Liver (tissue), 7 donors: ENCODE measurements at regions not wholly inside any gene's neighbourhood (a gene's known extent, or its start where the extent isn't known, plus 50 kb on each side); places are given as distances from the start of the nearest gene placed in this dataset.

Experiments
- DNase-seq: peaks from one replicate; pipeline ENCODE4 v3.0.0-alpha.2; 2017; ENCODE audit warnings: low spot score
- H3K27ac ChIP-seq, 2 donors: one replicate each; pipeline ENCODE4 v1.7.0; 2013; ENCODE audit warnings: inconsistent platforms in 2 of 2, low read length in 2 of 2, control low read depth in 1 of 2, low read depth in 1 of 2, mild to moderate bottlenecking in 1 of 2
- H3K27me3 ChIP-seq, 4 donors: one replicate each; pipeline versions ENCODE4 v1.6.1 to v1.7.0; 2013; ENCODE audit warnings: low read length in 3 of 4, inconsistent platforms in 1 of 4, mild to moderate bottlenecking in 1 of 4, moderate library complexity in 1 of 4; ENCODE audit not compliant: control insufficient read depth in 4 of 4, insufficient read depth in 4 of 4
- H3K36me3 ChIP-seq, 4 donors: one replicate each; pipeline versions ENCODE4 v1.6.1 to v1.7.0; 2013; ENCODE audit warnings: low read length in 3 of 4, mild to moderate bottlenecking in 3 of 4, low read depth in 1 of 4, moderate library complexity in 1 of 4; ENCODE audit not compliant: control insufficient read depth in 4 of 4, insufficient read depth in 3 of 4
- H3K4me1 ChIP-seq, 4 donors: one replicate each; pipeline versions ENCODE4 v1.6.1 to v1.7.0; 2013; ENCODE audit warnings: low read length in 3 of 4, mild to moderate bottlenecking in 3 of 4, moderate library complexity in 1 of 4; ENCODE audit not compliant: control insufficient read depth in 4 of 4, insufficient read depth in 4 of 4
- H3K4me3 ChIP-seq, 3 donors: one replicate each; pipeline versions ENCODE4 v1.6.1 to v1.7.0; 2013; ENCODE audit warnings: low read length in 3 of 3, control low read depth in 1 of 3, low read depth in 1 of 3, mild to moderate bottlenecking in 1 of 3
- H3K9ac ChIP-seq, 2 donors: one replicate each; pipeline ENCODE4 v1.7.0; 2013; ENCODE audit warnings: low read length in 2 of 2, mild to moderate bottlenecking in 2 of 2, moderate library complexity in 2 of 2, control low read depth in 1 of 2, low read depth in 1 of 2
- H3K9me3 ChIP-seq, 4 donors: one replicate each; pipeline versions ENCODE4 v1.6.1 to v1.7.0; 2013; ENCODE audit warnings: low read length in 3 of 4; ENCODE audit not compliant: control insufficient read depth in 4 of 4
- ATF3 ChIP-seq: IDR thresholded peaks from 2 replicates; pipeline ENCODE4 v1.6.1; 2016; ENCODE audit warnings: antibody characterized with exemption
- FOXA1 ChIP-seq: IDR thresholded peaks from 2 replicates; pipeline ENCODE4 v1.6.1; 2016; ENCODE audit warnings: antibody characterized with exemption
- FOXA2 ChIP-seq: IDR thresholded peaks from 2 replicates; pipeline ENCODE4 v1.6.1; 2016; ENCODE audit warnings: antibody characterized with exemption
- GABPA ChIP-seq, 2 donors: IDR thresholded peaks in 1 of 2; conservative IDR thresholded peaks in 1 of 2; 2 replicates each; pipeline ENCODE4 v1.6.1; 2016; ENCODE audit warnings: antibody characterized with exemption in 2 of 2, mild to moderate bottlenecking in 1 of 2, moderate library complexity in 1 of 2
- HNF4G ChIP-seq: IDR thresholded peaks from 2 replicates; pipeline ENCODE4 v1.6.1; 2016; ENCODE audit warnings: antibody characterized with exemption
- JUND ChIP-seq, 2 donors: IDR thresholded peaks; 2 replicates each; pipeline ENCODE4 v1.6.1; 2016; ENCODE audit warnings: antibody characterized with exemption in 2 of 2
- NR2F2 ChIP-seq: IDR thresholded peaks from 2 replicates; pipeline ENCODE4 v1.6.1; 2016; ENCODE audit warnings: antibody characterized with exemption
- RAD21 ChIP-seq, 2 donors: IDR thresholded peaks; 2 replicates each; pipeline ENCODE4 v1.6.1; 2016; ENCODE audit warnings: antibody characterized with exemption in 2 of 2, mild to moderate bottlenecking in 2 of 2
- REST ChIP-seq: IDR thresholded peaks from 2 replicates; pipeline ENCODE4 v1.6.1; 2016; ENCODE audit warnings: antibody characterized with exemption, mild to moderate bottlenecking
- RXRA ChIP-seq, 2 donors: IDR thresholded peaks; 2 replicates each; pipeline ENCODE4 v1.6.1; 2017 to 2018; ENCODE audit warnings: antibody characterized with exemption in 2 of 2, mild to moderate bottlenecking in 1 of 2
- TAF1 ChIP-seq: conservative IDR thresholded peaks from 2 replicates; pipeline ENCODE4 v1.6.1; 2016; ENCODE audit warnings: antibody characterized with exemption, mild to moderate bottlenecking
- YY1 ChIP-seq: IDR thresholded peaks from 2 replicates; pipeline ENCODE4 v1.6.1; 2016; ENCODE audit warnings: antibody characterized with exemption, mild to moderate bottlenecking
- ZBTB33 ChIP-seq: IDR thresholded peaks from 2 replicates; pipeline ENCODE4 v1.6.1; 2016; ENCODE audit warnings: antibody characterized with exemption
- WGBS: extraction: QIAGEN DNeasy Blood & Tissue Kit; methylation state at CpG from one replicate; pipeline ENCODE4 v1.1.7; 2013; 5-methylcytosine and 5-hydroxymethylcytosine counted together
- donor health status: healthy.
- donor health status: healthy.
- donor health status: healthy.
- donor health status: healthy.

- WGBS: 75% methylated on average over 3 of the region's 3 CpGs
- no peaks in the 10 kb centered on the region for H3K4me1 ChIP-seq
- H3K4me3 ChIP-seq: no peak overlapping the region
- H3K9me3 ChIP-seq: no peaks in the 10 kb centered on the region
- no peak for TF ChIP-seq REST
- TF ChIP-seq RXRA (IDR thresholded peaks at IDR 0.05): no peak
- no peak for TF ChIP-seq ZBTB33
- DNase-seq: no peak
- H3K27me3 ChIP-seq: no peaks in the 10 kb centered on the region
- H3K27ac ChIP-seq: no peak overlapping the region
- H3K9ac ChIP-seq: no peak overlapping the region
- H3K36me3 ChIP-seq: no peaks in the 10 kb centered on the region
Measured at GRCh38 chr21:27045281-27045985, 78.5 kb upstream of the ADAMTS5 start.

- no peaks in the 10 kb centered on the region for H3K9me3 ChIP-seq
- DNase-seq: no peak
- H3K4me1 ChIP-seq: no peaks in the 10 kb centered on the region
- WGBS: 70% methylated on average over 1 of the region's 1 CpG
- no peaks in the 10 kb centered on the region for H3K36me3 ChIP-seq
- TF ChIP-seq RXRA (IDR thresholded peaks at IDR 0.05): no peak
- TF ChIP-seq TAF1: no peak
- no peak for TF ChIP-seq ATF3
- TF ChIP-seq NR2F2: no peak
- TF ChIP-seq FOXA1: no peak
- no peak overlapping the region for H3K4me3 ChIP-seq
- H3K27me3 ChIP-seq: peaks cover 0 to 2% (median 0%) of the 10 kb centered on the region in 4 donors
- no peak overlapping the region for H3K27ac ChIP-seq
- no peak overlapping the region for H3K9ac ChIP-seq
Measured at GRCh38 chr21:27043377-27043776, 76.5 kb upstream of the ADAMTS5 start.

- H3K4me1 ChIP-seq: no peaks in the 10 kb centered on the region
- H3K4me3 ChIP-seq: no peak overlapping the region
- no peaks in the 10 kb centered on the region for H3K36me3 ChIP-seq
- H3K9ac ChIP-seq: no peak overlapping the region
- no peak for DNase-seq
- H3K9me3 ChIP-seq: no peaks in the 10 kb centered on the region
- WGBS: 88% methylated on average over 2 of the region's 2 CpGs
- H3K27ac ChIP-seq: no peak overlapping the region
- H3K27me3 ChIP-seq: peaks cover 0 to 2% (median 0%) of the 10 kb centered on the region in 4 donors
- TF ChIP-seq ZBTB33 (no peak), TAF1 (no peak), FOXA1 (no peak), REST (no peak), RAD21 (IDR thresholded peaks at IDR 0.05) (no peak), HNF4G (no peak), RXRA (IDR thresholded peaks at IDR 0.05) (no peak), NR2F2 (no peak), ATF3 (no peak), GABPA (IDR thresholded peaks at IDR 0.05 in 1 of 2, conservative IDR thresholded peaks at IDR 0.05 in 1 of 2) (no peak), FOXA2 (no peak), YY1 (no peak), JUND (IDR thresholded peaks at IDR 0.05) (no peak)
Measured at GRCh38 chr21:27040738-27041469, 74.0 kb upstream of the ADAMTS5 start.
